IPS DF 6.9 (cell line): ENCODE measurements at regions not wholly inside any gene's neighbourhood (a gene's known extent, or its start where the extent isn't known, plus 50 kb on each side); places are given as distances from the start of the nearest gene placed in this dataset.
"Not testable (repeated sequence)": the region's sequence is repeated elsewhere in the genome, so short reads cannot be mapped to it uniquely, and the experiment has no call there.

Experiments
- DNase-seq: peaks from one replicate; pipeline ENCODE4 v3.0.0-alpha.2; 2013; ENCODE audit warnings: low read depth, low spot score
- H3K27ac ChIP-seq: one replicate; pipeline ENCODE4 v1.5.1; 2013; ENCODE audit warnings: low read length, control low read depth
- H3K27me3 ChIP-seq: 2 replicates; pipeline ENCODE4 v1.6.1; 2013; ENCODE audit warnings: mild to moderate bottlenecking, low read length; ENCODE audit not compliant: control insufficient read depth, insufficient read depth
- H3K36me3 ChIP-seq: 2 replicates; pipeline ENCODE4 v1.6.1; 2013; ENCODE audit warnings: low read length; ENCODE audit not compliant: control insufficient read depth, insufficient read depth
- H3K4me1 ChIP-seq: 2 replicates; pipeline ENCODE4 v1.6.1; 2013; ENCODE audit warnings: low read length; ENCODE audit not compliant: control insufficient read depth, insufficient read depth
- H3K4me3 ChIP-seq: 2 replicates; pipeline ENCODE4 v1.5.1; 2013; ENCODE audit warnings: mild to moderate bottlenecking, low read length
- H3K9me3 ChIP-seq: 2 replicates; pipeline ENCODE4 v1.6.1; 2013; ENCODE audit warnings: low read length, inconsistent platforms; ENCODE audit not compliant: control insufficient read depth, insufficient read depth
- WGBS: extraction: QIAGEN DNeasy Blood & Tissue Kit; methylation state at CpG from one replicate; pipeline ENCODE4 v1.1.7; 2013; ENCODE audit warnings: mixed read lengths, missing lambda C conversion rate; ENCODE audit not compliant: insufficient read length, insufficient coverage; 5-methylcytosine and 5-hydroxymethylcytosine counted together

- Histone ChIP-seq H3K4me1 (no peaks in the 10 kb centered on the region), H3K27ac (no peak overlapping the region), H3K36me3 (no peaks in the 10 kb centered on the region), H3K27me3 (no peaks in the 10 kb centered on the region), H3K9me3 (no peaks in the 10 kb centered on the region), H3K4me3 (no peak overlapping the region)
- WGBS: no CpG with 5 or more reads among the region's 85 CpGs
- DNase-seq: no peak
These were observed 396.1 kb downstream of the ZNF33B start for GRCh38 chr10:42242135-42242805.

DNA sequence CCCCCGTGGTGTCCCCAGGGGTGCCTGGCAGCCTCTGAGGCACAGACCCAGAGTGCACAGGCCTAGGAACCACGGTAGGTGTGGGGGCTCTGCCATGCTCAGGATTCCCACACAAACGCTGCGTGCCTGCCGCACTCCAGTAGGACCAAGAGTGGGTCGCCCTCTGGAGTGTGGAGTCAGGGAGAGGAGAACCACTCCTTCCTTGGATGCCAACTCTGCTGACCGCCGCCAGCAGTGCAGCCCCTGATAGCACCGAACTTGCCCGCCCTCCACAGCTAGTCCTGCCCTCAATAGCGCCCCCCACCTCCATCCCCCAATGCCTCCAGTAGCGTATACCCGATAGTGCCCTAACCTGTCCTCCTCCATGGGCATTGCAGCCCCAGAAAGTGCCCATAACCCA lies 402.0 kb downstream of the ZNF33B start:
- not testable (repeated sequence) for H3K36me3 ChIP-seq, DNase-seq, H3K27me3 ChIP-seq, H3K9me3 ChIP-seq, H3K27ac ChIP-seq, H3K4me1 ChIP-seq, H3K4me3 ChIP-seq
- no CpG with 5 or more reads among the region's 13 CpGs for WGBS

DNA sequence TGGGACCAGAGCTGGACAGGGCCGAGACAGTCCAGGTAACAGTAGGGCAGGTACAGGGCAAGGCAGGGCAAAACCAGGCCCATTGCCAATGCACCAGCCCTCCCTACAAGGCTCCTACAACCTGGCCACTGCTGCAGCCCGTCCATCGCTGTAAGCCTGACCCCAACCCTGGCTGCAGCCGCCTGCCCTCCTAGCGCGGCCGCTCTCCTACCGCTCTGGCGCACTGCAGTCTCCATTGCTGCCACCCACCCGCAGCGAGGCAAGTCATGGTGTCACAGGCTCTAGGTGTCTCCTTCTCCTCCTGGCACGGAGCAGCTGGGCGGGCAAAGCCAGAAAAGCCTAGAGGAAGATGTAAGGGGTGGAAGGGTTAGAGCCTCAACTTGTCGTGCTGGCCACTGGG lies 402.6 kb downstream of the ZNF33B start:
- not testable (repeated sequence) for H3K36me3 ChIP-seq, H3K27ac ChIP-seq, H3K4me3 ChIP-seq, H3K4me1 ChIP-seq, H3K9me3 ChIP-seq, H3K27me3 ChIP-seq, DNase-seq
- no CpG with 5 or more reads among the region's 14 CpGs for WGBS

- DNase-seq, H3K27ac ChIP-seq, H3K27me3 ChIP-seq, H3K9me3 ChIP-seq, H3K4me3 ChIP-seq, H3K36me3 ChIP-seq, H3K4me1 ChIP-seq: not testable (repeated sequence)
- WGBS: no CpG with 5 or more reads among the region's 3 CpGs
These were observed 403.1 kb downstream of the ZNF33B start for GRCh38 chr10:42235241-42235640.

- not testable (repeated sequence) for H3K9me3 ChIP-seq, H3K4me1 ChIP-seq, H3K27ac ChIP-seq, H3K36me3 ChIP-seq, H3K27me3 ChIP-seq, DNase-seq, H3K4me3 ChIP-seq
- WGBS: no CpG with 5 or more reads among the region's 5 CpGs
These were observed 403.9 kb downstream of the ZNF33B start for GRCh38 chr10:42234506-42234905.

GRCh38 chr10:42233461-42234206 lies 404.7 kb downstream of the ZNF33B start:
- not testable (repeated sequence) for H3K9me3 ChIP-seq, H3K27ac ChIP-seq, H3K4me3 ChIP-seq, H3K27me3 ChIP-seq, H3K4me1 ChIP-seq, H3K36me3 ChIP-seq, DNase-seq
- no CpG with 5 or more reads among the region's 8 CpGs for WGBS

- not testable (repeated sequence) for H3K27me3 ChIP-seq, H3K9me3 ChIP-seq, H3K36me3 ChIP-seq, H3K27ac ChIP-seq, DNase-seq, H3K4me1 ChIP-seq, H3K4me3 ChIP-seq
- no CpG with 5 or more reads among the region's 1 CpG for WGBS
These were observed 405.4 kb downstream of the ZNF33B start for GRCh38 chr10:42232955-42233354.

DNA sequence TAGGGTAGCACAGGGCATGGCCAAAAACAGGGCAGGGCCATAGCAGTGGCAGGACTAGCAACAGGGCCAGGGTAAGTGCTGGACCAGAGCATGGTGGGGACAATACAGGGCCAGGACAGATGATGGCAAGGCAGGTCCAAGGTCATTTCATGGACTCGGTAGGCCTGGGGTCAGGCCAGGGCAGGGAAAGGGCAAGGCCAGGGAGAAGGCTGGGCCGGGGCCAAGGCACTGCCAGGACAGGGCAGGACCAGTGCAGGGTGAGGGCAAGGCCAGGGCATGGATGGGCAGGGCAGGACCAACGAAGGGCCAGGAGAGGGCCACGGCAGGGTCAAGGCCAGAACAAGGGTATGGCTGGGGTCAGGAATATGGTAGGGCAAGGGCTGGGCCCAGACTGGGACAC lies 407.6 kb downstream of the ZNF33B start:
- WGBS: no CpG with 5 or more reads among the region's 4 CpGs
- not testable (repeated sequence) for H3K36me3 ChIP-seq, H3K27me3 ChIP-seq, H3K4me3 ChIP-seq, DNase-seq, H3K9me3 ChIP-seq, H3K27ac ChIP-seq, H3K4me1 ChIP-seq

GRCh38 chr10:42230115-42230514 lies 408.3 kb downstream of the ZNF33B start:
- WGBS: no CpG with 5 or more reads among the region's 2 CpGs
- H3K27me3 ChIP-seq, H3K4me1 ChIP-seq, H3K4me3 ChIP-seq, H3K36me3 ChIP-seq, H3K27ac ChIP-seq, H3K9me3 ChIP-seq, DNase-seq: not testable (repeated sequence)

GRCh38 chr10:42227859-42228258 lies 410.5 kb downstream of the ZNF33B start:
- H3K27ac ChIP-seq, H3K9me3 ChIP-seq, DNase-seq, H3K27me3 ChIP-seq, H3K4me3 ChIP-seq, H3K36me3 ChIP-seq, H3K4me1 ChIP-seq: not testable (repeated sequence)

GRCh38 chr10:42193588-42193987 lies 444.8 kb downstream of the ZNF33B start:
- not testable (repeated sequence) for H3K4me3 ChIP-seq, H3K36me3 ChIP-seq, H3K4me1 ChIP-seq, H3K9me3 ChIP-seq, H3K27ac ChIP-seq, H3K27me3 ChIP-seq, DNase-seq
- no CpG with 5 or more reads among the region's 3 CpGs for WGBS
